ENCODE measurements at regions not wholly inside any gene's neighbourhood (a gene's known extent, or its start where the extent isn't known, plus 50 kb on each side); places are given as distances from the start of the nearest gene placed in this dataset.

- no peak for DNase-seq
These were observed 718.5 kb upstream of the ARPP21 start for GRCh38 chr3:34920806-34921205.

- no peak for DNase-seq
These were observed 714.4 kb upstream of the ARPP21 start for GRCh38 chr3:34924961-34925360.

- no peak for DNase-seq
These were observed 713.5 kb upstream of the ARPP21 start for GRCh38 chr3:34925851-34926250.

- DNase-seq: no peak
These were observed 710.3 kb upstream of the ARPP21 start for GRCh38 chr3:34929036-34929435.

GRCh38 chr3:34934660-34935059 is 704.7 kb upstream of the ARPP21 start:
- no peak for DNase-seq

GRCh38 chr3:34938784-34939183 is 700.5 kb upstream of the ARPP21 start:
- no peak for DNase-seq

GRCh38 chr3:34942256-34942655 is 697.1 kb upstream of the ARPP21 start:
- DNase-seq: no peak

GRCh38 chr3:34947834-34948233 is 691.5 kb upstream of the ARPP21 start:
- DNase-seq: no peak

GRCh38 chr3:34948517-34948916 is 690.8 kb upstream of the ARPP21 start:
- no peak for DNase-seq

- DNase-seq: no peak
These were observed 683.6 kb upstream of the ARPP21 start for GRCh38 chr3:34955680-34956079.

- DNase-seq: no peak
These were observed 682.8 kb upstream of the ARPP21 start for GRCh38 chr3:34956511-34956910.

- DNase-seq: no peak
These were observed 681.6 kb upstream of the ARPP21 start for GRCh38 chr3:34957677-34958076.

GRCh38 chr3:34969513-34969912 is 669.8 kb upstream of the ARPP21 start:
- DNase-seq: no peak

GRCh38 chr3:34972481-34972880 is 666.8 kb upstream of the ARPP21 start:
- no peak for DNase-seq

- DNase-seq: no peak
These were observed 665.7 kb upstream of the ARPP21 start for GRCh38 chr3:34973586-34973985.

- no peak for DNase-seq
These were observed 655.7 kb upstream of the ARPP21 start for GRCh38 chr3:34983631-34984030.

- no peak for DNase-seq
These were observed 651.0 kb upstream of the ARPP21 start for GRCh38 chr3:34988296-34988695.

GRCh38 chr3:34995796-34996430 is 643.4 kb upstream of the ARPP21 start:
- no peak for DNase-seq

- no peak for DNase-seq
These were observed 640.4 kb upstream of the ARPP21 start for GRCh38 chr3:34998902-34999301.

- no peak for DNase-seq
These were observed 627.1 kb upstream of the ARPP21 start for GRCh38 chr3:35012214-35012613.

GRCh38 chr3:35028157-35028556 is 611.2 kb upstream of the ARPP21 start:
- DNase-seq: no peak

- DNase-seq: no peak
These were observed 596.9 kb upstream of the ARPP21 start for GRCh38 chr3:35042210-35042991.

- no peak for DNase-seq
These were observed 596.3 kb upstream of the ARPP21 start for GRCh38 chr3:35043040-35043439.

GRCh38 chr3:35044190-35044589 is 595.1 kb upstream of the ARPP21 start:
- no peak for DNase-seq

GRCh38 chr3:35045118-35045517 is 594.2 kb upstream of the ARPP21 start:
- DNase-seq: no peak
